GM23248 (cell line): ENCODE measurements at regions not wholly inside any gene's neighbourhood (a gene's known extent, or its start where the extent isn't known, plus 50 kb on each side); places are given as distances from the start of the nearest gene placed in this dataset.

Source experiments
- EZH2 ChIP-seq: fragments of 200-600 bp; sonication (generic); IDR thresholded peaks from 2 replicates; pipeline ENCODE4 v1.6.1; 2018; ENCODE audit warnings: antibody characterized with exemption, mild to moderate bottlenecking; ENCODE audit not compliant: insufficient read depth, poor library complexity, severe bottlenecking
- EZH2phosphoT487 ChIP-seq: fragments of 200-600 bp; sonication (generic); IDR thresholded peaks from 2 replicates; pipeline ENCODE4 v1.6.1; 2018; ENCODE audit warnings: antibody characterized with exemption, moderate library complexity, mild to moderate bottlenecking, low read depth; ENCODE audit not compliant: insufficient read depth

DNA sequence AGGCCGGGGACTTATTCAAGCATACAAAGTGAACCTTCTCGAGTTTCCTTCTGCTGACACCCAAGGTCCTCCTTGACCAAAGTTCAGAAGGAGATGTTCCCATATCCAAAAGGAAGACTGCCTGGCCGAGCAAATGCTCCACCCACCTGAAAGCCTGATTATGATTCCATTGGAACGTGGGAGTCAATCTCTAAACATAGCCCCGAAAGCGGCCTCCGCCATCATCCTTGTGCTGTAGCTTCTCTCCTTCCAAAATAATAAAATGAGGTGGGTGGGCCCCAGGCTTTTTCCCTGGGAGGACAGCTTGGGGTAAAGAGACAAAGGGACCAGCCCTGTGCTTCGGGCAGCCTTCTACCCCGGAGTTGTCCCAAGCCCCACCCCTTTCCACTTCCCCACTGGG, 355.6 kb upstream of the SLC30A5 start:
- TF ChIP-seq EZH2 (no peak), EZH2phosphoT487 (no peak)
